ENCODE measurements at regions not wholly inside any gene's neighbourhood (a gene's known extent, or its start where the extent isn't known, plus 50 kb on each side); places are given as distances from the start of the nearest gene placed in this dataset.
"Not testable (repeated sequence)": the region's sequence is repeated elsewhere in the genome, so short reads cannot be mapped to it uniquely, and the experiment has no call there.

DNA sequence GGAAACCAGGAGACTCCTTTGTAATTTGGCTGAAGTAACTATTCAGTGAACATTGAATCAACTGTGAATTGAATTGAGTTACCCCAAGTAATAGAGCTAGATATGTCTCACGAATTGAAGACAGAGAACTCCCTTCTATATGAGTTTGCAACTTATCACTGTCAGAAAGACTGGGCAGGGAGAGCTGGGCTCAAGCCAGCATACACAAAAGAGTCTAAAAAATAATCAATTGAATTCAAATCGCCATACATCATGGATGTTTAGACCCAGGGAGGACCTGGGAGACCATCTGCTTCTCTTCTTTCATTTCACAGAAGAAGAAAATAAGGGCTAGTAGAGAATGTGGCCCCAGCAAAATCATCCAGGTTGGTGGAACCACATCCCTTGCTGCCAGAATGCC, 503.1 kb upstream of the AUTS2 start:
- Histone ChIP-seq H3K4me3 (no peak overlapping the region), H3K36me3 (no peaks in the 10 kb centered on the region), H3K9me3 (replicated peaks) (peaks cover 22% of the 10 kb centered on the region), H3K4me1 (no peaks in the 10 kb centered on the region), H3K27ac (replicated peaks) (no peak overlapping the region), H3K27me3 (ENCODE audit: low read depth) (peaks cover 19% of the 10 kb centered on the region)
- intact Hi-C loops (cut with micrococcal nuclease), result no loop called here
- no peak for DNase-seq
- TF ChIP-seq, protein P1, sequence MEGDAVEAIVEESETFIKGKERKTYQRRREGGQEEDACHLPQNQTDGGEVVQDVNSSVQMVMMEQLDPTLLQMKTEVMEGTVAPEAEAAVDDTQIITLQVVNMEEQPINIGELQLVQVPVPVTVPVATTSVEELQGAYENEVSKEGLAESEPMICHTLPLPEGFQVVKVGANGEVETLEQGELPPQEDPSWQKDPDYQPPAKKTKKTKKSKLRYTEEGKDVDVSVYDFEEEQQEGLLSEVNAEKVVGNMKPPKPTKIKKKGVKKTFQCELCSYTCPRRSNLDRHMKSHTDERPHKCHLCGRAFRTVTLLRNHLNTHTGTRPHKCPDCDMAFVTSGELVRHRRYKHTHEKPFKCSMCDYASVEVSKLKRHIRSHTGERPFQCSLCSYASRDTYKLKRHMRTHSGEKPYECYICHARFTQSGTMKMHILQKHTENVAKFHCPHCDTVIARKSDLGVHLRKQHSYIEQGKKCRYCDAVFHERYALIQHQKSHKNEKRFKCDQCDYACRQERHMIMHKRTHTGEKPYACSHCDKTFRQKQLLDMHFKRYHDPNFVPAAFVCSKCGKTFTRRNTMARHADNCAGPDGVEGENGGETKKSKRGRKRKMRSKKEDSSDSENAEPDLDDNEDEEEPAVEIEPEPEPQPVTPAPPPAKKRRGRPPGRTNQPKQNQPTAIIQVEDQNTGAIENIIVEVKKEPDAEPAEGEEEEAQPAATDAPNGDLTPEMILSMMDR (IDR thresholded peaks at IDR 0.05; ENCODE audit: borderline replicate concordance), result no peak

DNA sequence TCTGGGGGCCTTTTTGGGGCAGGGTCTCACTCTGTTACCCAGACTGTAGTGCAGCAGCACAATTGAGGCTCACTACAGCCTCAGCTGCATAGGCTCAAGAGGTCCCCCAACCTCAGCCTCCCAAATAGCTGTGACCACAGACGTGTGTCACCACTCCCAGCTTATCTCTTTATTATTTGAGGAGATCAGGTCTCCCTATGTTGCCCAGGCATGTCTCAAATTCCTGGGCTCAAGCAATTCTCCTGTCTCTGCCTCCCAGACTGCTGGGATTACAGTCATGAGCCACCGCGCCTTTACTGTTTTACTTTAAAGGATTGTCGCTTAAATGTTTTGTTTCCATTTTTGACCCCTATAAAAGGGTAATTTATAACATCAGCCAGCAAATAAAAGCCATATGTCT, 502.6 kb upstream of the AUTS2 start:
- intact Hi-C loops (cut with micrococcal nuclease), result no loop called here
- TF ChIP-seq, protein P1 (IDR thresholded peaks at IDR 0.05; ENCODE audit: borderline replicate concordance), result no peak

DNA sequence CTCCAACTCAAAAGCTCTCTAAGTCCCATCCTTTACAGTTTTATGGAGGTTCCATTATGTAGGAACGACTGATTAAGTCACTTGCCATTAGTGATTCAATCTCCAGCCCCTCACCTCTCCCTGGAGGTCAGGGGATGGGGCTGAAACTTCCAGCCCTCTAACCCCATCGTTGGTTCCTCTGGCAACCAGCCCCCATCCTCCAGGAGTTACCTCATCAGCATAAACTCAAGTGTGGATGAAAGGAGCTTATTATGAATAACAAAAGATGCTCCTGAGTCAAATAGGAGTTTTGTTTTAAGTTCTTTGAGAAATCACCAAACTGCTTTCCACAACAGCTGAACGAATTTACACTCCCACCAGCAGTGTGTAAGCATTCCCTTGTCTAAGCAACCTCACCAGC, 494.3 kb upstream of the AUTS2 start:
- no peak overlapping the region for H3K27ac ChIP-seq (replicated peaks)
- H3K9me3 ChIP-seq (replicated peaks), result no peaks in the 10 kb centered on the region
- no peaks in the 10 kb centered on the region for H3K36me3 ChIP-seq
- H3K4me3 ChIP-seq, result no peak overlapping the region
- no peaks in the 10 kb centered on the region for H3K27me3 ChIP-seq (ENCODE audit: low read depth)
- intact Hi-C loops (cut with micrococcal nuclease), result no loop called here
- TF ChIP-seq, protein P1 (IDR thresholded peaks at IDR 0.05; ENCODE audit: borderline replicate concordance), result no peak
- no peak for DNase-seq
- H3K4me1 ChIP-seq, result no peaks in the 10 kb centered on the region

More for the DNA sequence above, 502.6 kb upstream of the AUTS2 start:
- no peak overlapping the region for H3K27ac ChIP-seq (replicated peaks)
- H3K9me3 ChIP-seq (replicated peaks), result peaks cover 22% of the 10 kb centered on the region
- peaks cover 15% of the 10 kb centered on the region for H3K27me3 ChIP-seq (ENCODE audit: low read depth)
- H3K4me3 ChIP-seq, result no peak overlapping the region
- no peaks in the 10 kb centered on the region for H3K36me3 ChIP-seq
- no peak for DNase-seq
- no peaks in the 10 kb centered on the region for H3K4me1 ChIP-seq

DNA sequence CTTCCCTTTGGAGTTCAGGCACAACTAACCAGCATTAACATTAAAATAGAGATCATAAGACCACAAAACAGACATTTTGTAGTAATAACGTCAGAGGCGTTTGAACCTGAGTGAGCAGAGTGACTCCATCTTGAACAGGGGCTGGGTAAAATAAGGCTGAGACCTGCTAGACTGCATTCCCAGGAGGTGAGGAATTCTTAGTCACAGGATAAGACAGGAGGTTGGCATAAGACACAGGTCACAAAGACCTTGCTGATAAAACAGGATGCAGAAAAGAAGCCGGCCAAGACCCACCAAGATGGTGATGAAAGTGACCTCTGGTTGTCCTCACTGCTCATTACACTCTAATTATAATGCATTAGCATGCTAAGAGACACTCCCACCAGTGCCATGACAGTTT, 493.2 kb upstream of the AUTS2 start:
- TF ChIP-seq, protein P1 (IDR thresholded peaks at IDR 0.05; ENCODE audit: borderline replicate concordance), result no peak
- H3K4me3 ChIP-seq, result no peak overlapping the region

DNA sequence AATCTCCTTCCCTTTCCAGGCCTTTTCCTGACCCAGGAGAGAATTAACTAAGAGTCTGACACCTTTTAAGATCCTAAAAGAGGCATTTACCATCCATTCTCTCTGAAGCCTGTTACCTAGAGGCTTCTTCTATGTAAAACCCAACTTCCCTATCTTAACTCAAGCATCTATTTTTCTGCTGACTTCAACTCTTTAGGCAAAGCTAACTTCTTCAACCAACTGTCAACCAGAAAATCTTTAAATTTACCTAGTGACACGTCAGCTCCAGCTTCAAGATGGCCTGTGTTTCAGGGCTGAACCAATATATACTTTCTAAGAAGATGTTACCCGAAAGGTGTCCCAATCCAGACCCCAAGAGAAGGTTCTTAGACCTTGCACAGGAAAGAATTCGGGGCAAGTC, 492.3 kb upstream of the AUTS2 start:
- Histone ChIP-seq H3K4me3 (no peak overlapping the region), H3K36me3 (no peaks in the 10 kb centered on the region), H3K27ac (replicated peaks) (no peak overlapping the region), H3K9me3 (replicated peaks) (no peaks in the 10 kb centered on the region), H3K27me3 (ENCODE audit: low read depth) (no peaks in the 10 kb centered on the region), H3K4me1 (no peaks in the 10 kb centered on the region)
- TF ChIP-seq, protein P1 (IDR thresholded peaks at IDR 0.05; ENCODE audit: borderline replicate concordance), result no peak
- intact Hi-C loops (cut with micrococcal nuclease), result no loop called here
- DNase-seq, result no peak

More for the DNA sequence above, 493.2 kb upstream of the AUTS2 start:
- no peaks in the 10 kb centered on the region for H3K36me3 ChIP-seq
- no peak for DNase-seq
- no peaks in the 10 kb centered on the region for H3K4me1 ChIP-seq
- H3K27ac ChIP-seq (replicated peaks), result no peak overlapping the region
- H3K9me3 ChIP-seq (replicated peaks), result no peaks in the 10 kb centered on the region
- no peaks in the 10 kb centered on the region for H3K27me3 ChIP-seq (ENCODE audit: low read depth)
- intact Hi-C loops (cut with micrococcal nuclease), result no loop called here

DNA sequence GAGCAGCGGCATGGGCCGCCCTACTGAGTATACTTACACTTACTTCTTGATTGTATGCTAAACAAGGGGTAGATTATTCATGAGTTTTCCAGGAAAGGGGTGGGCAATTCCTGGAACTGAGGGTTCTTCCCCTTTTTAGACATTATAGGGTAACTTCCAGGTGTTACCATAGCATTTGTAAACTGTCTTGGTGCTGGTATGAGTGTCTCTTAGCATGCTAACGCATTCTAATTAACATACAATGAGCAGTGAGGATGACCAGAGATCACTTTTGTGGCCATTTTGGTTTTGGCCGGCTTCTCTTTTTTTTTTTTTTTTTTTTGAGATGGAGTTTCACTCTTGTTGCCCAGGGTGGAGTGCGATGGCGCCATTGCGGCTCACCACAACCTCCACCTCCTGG, 491.8 kb upstream of the AUTS2 start:
- H3K36me3 ChIP-seq; intact Hi-C loops (cut with micrococcal nuclease); H3K27ac ChIP-seq (replicated peaks); H3K9me3 ChIP-seq (replicated peaks); DNase-seq; H3K27me3 ChIP-seq (ENCODE audit: low read depth); H3K4me3 ChIP-seq; H3K4me1 ChIP-seq: not testable (repeated sequence)

DNA sequence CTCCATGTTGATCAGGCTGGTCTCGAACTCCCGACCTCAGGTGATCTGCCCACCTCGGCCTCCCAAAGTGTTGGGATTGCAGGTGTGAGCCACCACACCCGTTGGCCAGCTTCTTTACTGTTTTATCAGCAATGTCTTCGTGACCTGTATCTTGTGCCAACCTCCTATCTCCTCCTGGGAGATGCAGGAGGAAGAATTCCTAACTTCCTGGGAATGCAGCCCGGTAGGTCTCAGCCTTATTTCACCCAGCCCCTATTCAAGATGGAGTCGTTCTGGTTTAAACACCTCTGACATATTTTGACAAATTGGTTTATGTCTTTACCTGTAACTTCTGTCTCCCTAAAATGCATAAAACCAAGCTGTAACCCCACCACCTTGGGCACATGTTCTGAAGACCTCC, 491.3 kb upstream of the AUTS2 start:
- H3K9me3 ChIP-seq (replicated peaks); H3K4me1 ChIP-seq; H3K36me3 ChIP-seq; H3K27me3 ChIP-seq (ENCODE audit: low read depth); H3K4me3 ChIP-seq; DNase-seq; H3K27ac ChIP-seq (replicated peaks); intact Hi-C loops (cut with micrococcal nuclease): not testable (repeated sequence)
